ENCODE measurements at regions not wholly inside any gene's neighbourhood (a gene's known extent, or its start where the extent isn't known, plus 50 kb on each side); places are given as distances from the start of the nearest gene placed in this dataset.

GRCh38 chr11:15884141-15884540, 472.2 kb downstream of the SOX6 start:
- ATAC-seq (ENCODE audit: low FRiP score): no peak
- no peak for DNase-seq (ENCODE audit: low spot score)

GRCh38 chr11:15884777-15885540, 471.4 kb downstream of the SOX6 start:
- no peak for TF ChIP-seq CTCF (IDR thresholded peaks at IDR 0.05)
- DNase-seq (ENCODE audit: low spot score) (no peak), ATAC-seq (ENCODE audit: low FRiP score) (no peak)

More at GRCh38 chr11:15884141-15884540, 472.2 kb downstream of the SOX6 start:
- TF ChIP-seq CTCF (IDR thresholded peaks at IDR 0.05): no peak

GRCh38 chr11:15885854-15886253, 470.5 kb downstream of the SOX6 start:
- DNase-seq (ENCODE audit: low spot score) (no peak), ATAC-seq (ENCODE audit: low FRiP score) (no peak)
- TF ChIP-seq CTCF (IDR thresholded peaks at IDR 0.05): no peak

- no peak for DNase-seq (ENCODE audit: low spot score)
- no peak for TF ChIP-seq CTCF (IDR thresholded peaks at IDR 0.05)
- ATAC-seq (ENCODE audit: low FRiP score): no peak
These were observed 470.0 kb downstream of the SOX6 start for GRCh38 chr11:15886299-15886698.

GRCh38 chr11:15886866-15887265, 469.5 kb downstream of the SOX6 start:
- ATAC-seq (ENCODE audit: low FRiP score): no peak
- TF ChIP-seq CTCF (IDR thresholded peaks at IDR 0.05): no peak
- no peak for DNase-seq (ENCODE audit: low spot score)

- TF ChIP-seq CTCF (IDR thresholded peaks at IDR 0.05): no peak
- no peak for DNase-seq (ENCODE audit: low spot score)
- ATAC-seq (ENCODE audit: low FRiP score): no peak
These were observed 467.6 kb downstream of the SOX6 start for GRCh38 chr11:15888556-15889345.

Data from omental fat pad (tissue), 3 donors.